Pons (tissue), 1 donor: ENCODE measurements at regions not wholly inside any gene's neighbourhood (a gene's known extent, or its start where the extent isn't known, plus 50 kb on each side); places are given as distances from the start of the nearest gene placed in this dataset.
A peak's percentile ranks its signal among the peaks of the same experiment; 100 is the strongest.

ENCODE experiments used
- DNase-seq: peaks from one replicate; pipeline ENCODE4 v3.0.0-alpha.2; 2016; ENCODE audit warnings: low spot score

DNA sequence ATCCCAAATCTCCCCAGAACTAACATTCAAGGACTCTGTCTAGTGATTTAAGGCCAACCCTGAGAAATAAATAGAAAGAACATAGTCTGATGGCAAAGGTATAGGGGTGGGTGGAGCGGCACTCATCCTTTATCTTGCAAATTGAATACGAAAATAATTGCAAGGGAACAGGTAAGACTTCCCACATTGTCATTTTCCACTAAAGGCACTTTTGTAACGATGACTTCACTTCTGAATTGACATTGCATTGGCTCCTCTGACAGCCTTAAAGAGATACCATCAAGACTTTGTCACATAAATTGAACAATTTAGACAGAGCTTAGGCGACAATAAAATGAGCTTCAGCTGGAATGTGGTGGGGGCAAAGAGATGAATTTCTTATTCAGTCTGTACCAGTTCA lies 75.3 kb upstream of the PLCL2 start:
- DNase-seq = no peak

DNA sequence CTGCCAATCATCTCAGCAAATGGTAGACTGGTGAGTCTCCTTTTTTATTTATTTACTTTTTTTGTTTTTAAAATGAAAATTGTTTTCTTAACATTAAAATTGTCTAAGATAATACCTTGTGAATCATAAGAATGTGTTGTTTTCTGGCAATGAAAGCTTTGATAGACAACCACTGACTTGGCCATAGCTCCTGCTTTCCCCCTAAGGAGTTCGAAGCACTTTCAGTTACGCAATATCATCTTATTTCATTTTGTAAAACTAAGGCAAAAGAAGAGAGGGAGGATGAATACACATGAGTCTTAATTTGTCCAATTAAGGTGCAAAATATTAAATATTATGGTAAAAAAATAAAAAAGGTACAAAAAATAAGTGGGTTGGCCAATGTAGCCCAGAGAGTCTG lies 74.8 kb upstream of the PLCL2 start:
- no peak for DNase-seq

DNA sequence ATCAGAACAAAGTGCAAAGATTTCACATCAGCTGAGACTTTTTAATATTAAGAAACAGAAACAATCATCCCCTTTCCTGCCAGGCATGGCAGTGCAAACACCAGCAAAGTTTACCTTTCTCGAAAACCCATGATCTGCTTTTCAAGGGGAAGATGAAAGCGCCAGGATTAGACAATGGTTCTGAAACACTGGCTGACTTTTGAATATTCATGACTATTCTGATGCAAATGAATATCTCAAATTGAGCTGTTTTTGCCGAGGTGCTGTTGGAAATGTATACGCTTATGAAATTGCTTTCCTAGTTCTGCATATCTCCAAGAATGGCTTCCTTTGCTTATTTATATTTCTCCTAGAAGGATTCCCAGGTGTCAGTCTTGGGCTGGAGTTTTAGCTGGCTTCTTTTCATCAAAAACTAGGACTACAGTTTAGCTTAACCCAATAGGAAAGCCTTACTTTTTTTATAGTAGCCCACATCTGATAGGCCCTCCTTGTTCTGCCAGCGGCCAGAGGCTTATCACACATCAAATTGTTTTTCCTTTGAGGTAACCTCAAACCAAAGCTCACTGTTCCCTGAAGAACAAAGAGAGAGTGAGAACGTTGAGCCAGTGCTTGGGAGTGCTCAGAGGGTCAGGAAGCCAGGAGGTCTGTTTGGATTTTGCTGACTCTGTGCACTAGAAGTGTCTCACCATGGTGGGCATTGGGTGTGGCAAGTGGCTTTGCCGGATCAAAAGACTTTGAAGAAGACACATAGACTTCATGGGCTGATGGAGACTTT lies 74.0 kb upstream of the PLCL2 start:
- no peak for DNase-seq

DNA sequence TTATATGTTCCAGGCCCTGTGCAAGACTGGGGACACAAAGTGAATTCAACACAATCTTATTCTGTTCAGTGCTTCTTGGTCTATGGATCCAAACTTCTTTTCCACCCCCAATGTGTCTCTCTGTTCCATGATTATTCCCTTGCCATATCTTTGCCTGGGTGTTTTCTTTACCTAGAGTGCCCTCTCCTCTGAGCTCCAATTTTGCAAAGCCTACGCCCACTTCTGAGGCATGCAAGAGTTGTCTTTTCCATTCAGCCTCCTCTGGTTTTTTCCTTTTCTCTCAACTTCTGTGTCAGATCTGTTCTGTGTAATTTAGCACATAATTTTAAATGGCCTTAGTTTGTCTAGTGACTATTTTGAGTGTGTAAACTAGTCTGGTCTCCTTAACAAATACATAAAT lies 72.8 kb upstream of the PLCL2 start:
- no peak for DNase-seq

DNA sequence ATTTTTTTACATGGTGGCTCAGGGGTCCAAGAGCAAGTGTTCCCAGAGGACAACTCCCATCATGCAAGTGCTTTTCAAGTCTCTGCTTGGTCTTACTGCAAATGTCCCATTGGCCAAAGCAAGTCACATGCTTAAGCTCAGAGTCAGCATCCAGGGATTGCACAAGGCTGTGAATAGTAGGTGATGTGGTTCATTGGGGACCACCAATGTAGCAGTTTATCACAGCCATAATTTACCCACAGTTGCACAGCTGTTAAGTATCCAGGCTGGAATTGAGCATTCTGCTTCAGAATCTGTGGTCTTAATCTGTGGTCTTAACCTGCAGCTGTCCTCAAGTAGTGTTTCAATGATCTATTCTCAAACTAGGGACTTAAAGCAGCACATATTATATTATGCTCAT lies 71.4 kb upstream of the PLCL2 start:
- no peak for DNase-seq

DNA sequence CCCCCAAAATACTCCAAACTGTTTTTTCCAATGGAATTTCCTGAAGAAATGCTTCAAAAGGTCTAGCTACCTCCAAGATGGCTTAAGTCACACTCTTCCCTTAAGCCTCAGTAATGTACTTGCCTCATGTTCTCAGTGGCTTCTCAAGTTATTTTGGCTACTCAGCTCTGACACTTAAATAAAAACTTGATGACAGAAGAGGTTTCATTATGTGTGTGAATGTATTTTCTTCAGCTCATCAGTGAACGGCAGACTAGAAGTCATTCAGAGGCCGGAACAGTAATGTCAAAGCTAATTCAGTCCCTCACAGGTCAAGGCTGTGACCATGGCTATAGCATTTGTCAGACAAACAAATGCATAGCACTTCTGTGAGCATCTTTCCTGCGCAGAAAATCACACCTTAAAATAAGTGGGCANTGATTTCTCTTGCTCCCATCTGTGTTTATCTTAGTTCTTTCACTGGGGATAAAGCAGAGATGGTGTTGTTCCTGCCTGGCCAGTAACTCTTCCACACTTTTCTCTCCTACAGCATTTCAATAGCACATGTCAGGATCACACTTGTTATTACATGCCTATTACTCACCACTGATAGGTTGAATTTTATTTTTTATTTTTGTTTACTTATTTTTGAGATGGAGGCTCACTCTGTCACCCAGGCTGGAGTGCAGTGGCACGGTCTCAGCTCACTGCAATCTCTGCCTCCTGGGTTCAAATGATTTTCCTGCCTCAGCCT lies 68.5 kb upstream of the PLCL2 start:
- DNase-seq = peak; percentile 74

DNA sequence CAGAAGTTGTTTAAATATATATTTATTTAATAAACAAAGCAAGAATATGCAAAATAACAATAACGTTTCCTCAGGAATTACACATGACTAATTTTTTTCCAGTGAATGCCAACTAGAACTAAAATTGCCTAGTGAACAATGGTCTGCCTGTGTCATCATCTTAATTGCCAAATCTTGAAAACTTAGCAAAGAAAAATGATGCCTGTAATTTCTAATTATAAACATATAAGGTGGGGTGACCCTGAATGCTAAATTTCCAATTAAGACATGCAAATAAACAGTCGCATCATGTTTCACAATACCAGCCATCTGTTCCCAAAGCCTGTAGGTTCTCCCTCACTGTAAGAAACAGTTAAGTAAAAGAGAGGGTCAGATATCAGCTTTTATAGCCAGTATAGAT lies 67.6 kb upstream of the PLCL2 start:
- no peak for DNase-seq

DNA sequence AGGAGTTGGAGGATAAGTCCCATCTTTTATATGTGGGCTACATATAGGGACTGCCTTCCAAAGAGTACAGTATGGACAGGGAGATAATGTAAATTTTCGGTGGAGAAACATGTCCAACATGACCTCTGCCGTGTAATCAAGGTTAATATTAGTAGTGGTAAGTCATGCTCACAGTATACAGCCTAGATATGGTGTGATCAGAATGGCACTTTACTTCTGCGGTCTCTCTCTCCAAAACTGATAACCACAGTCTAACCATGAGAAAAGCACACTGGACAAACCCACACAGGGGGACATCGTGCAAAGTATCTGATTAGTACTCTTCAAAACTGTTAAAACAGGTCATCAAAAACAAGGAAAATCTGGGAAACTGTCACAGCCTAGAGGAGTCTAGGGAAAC lies 66.6 kb upstream of the PLCL2 start:
- no peak for DNase-seq

DNA sequence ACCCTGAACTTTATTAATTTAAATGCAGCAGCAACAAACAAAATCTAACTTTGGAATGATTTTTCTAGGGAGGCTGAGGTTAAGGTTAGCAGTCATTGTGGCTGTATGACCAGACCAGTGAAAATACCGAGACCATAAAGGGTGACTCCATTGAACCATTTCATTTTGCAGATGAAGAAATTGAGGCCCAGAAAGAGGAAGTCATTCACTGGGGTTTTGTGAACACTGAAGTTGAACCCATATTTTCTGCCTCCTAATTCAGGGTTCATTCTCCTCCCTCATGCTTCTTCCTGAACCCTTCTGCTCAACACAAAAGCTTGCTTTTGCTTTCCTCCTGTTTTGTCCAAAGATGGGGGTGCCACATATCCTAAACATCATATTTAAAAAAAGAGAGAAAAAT lies 65.8 kb upstream of the PLCL2 start:
- DNase-seq = no peak

DNA sequence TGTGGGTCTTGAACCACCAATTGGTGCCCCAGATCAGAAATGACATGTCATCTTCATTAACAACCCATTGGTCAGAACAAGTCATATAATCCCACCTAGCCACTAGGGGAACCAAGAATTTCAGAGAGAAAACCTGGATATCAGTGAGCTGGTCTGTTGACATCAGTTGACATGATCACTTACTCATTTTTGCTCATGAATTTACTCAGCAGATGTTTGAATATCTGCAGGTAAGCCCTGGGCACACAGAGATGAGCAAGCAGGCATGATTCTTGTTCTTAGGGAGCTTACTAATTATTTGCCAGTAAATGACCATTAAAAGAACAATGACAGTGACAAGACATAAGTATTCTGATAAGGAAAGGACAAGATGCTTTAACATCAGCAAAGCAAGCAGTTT lies 64.3 kb upstream of the PLCL2 start:
- DNase-seq = no peak

DNA sequence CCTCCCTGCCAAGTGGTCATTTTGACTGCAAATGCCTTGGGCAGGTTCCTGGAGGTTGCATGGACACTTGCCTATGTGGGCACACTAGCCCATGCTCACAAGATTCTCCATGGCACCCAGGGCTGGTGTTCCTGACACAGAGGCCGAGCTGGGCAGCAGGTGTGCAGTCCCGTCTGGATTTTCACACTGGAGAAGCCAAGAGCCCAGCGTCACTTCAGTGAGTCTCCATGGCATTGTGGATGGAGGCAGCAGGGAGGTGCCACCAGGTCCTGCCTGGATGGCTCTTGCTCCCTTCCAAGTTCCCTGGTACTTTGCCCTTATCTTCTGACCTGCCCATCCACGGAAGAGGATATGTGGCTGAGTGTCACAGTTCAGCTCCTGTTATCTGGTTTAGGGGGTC lies 63.7 kb upstream of the PLCL2 start:
- DNase-seq = no peak

DNA sequence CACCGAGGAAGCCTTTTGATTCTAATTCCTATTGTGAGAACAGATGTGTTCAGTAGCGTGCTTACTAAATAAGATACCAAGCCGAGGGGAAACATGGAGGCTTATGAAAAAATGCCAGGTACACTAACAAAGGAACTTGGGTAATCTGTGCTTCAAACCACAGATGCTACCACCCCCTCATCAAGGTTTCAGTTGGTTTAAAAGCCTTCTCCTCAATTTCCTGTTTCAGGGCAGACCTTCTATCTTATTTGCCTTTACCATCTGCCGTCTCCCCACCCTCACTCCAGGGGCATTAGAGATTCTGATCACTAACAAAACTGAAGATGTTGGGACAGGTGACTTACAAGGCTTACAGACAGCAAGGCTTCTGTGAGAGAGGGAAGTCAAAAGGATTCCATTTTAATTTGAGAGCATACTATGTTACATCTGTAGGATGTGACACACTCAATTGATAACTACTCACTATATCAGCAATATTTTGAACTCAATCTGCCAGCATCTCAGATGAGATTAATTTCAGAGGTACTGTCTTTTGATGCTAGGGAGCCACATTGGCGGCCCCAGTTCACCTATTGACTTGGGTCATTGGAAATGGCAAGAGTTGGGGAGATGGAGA lies 60.6 kb upstream of the PLCL2 start:
- no peak for DNase-seq

DNA sequence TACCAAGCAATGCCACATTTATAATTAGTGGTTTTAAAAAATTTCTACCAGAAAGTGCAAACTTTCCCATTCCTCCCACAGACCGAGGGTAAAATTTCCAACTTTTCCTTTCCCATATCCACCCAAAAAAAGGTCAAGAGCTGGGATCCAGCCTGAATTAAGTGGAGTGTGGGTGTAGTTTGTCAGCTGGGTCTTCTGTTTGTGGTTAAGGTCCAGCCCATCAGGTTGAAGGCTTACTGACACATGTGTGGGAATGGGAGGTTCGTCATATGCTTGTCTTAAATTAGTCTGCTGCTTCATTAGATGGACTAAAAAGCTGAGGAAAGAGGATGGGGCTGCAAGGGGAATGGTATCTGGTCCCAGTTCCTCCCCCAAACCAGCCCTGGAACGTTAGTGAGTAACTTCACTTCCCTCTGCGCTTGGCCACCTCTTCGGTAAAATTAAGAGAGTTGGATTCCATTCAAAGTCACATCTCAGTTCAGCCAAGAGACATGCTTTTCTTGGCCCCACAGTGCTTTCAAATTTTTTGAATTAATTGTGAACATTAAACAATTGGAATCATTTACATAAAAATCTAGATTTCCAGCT lies 59.0 kb upstream of the PLCL2 start:
- DNase-seq = no peak

DNA sequence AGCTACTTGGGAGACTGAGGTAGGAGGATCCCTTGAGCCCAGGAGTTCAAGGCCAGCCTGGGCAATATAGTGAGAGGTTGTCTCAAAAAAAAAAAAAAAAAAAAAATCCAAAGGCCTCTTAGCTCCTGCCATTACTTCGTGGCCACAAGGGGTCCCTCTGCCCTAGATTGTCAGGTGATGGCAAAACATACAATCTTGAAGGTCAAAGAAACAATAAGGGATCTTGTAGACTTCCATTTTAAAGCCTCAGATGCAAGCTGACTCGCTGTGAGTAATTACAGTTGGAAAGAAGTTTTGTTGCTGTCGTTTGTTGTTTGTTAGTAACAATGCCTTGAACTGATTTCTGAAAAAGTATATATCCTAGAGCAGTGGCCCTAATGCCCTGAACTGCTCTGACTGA lies 55.9 kb upstream of the PLCL2 start:
- DNase-seq = no peak

DNA sequence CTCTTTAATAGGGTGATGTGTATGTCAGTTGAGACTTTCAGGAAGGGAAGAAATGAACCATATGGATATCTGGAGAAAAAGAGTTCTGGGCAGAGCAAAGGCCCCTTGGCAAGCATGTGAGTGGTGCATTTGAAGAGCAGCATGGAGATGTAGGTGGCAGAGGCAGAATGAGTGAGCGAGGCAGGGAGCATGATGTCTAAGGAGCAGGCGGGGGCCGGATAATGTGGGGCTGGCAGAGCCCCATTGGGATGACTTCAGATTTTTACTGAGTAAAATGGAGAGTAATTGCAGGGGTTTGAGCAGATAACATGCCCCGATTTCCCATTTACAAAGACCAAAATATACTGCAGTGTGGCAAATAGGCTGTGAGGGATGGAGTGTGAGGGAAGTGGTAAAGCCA lies 52.9 kb upstream of the PLCL2 start:
- DNase-seq = no peak

DNA sequence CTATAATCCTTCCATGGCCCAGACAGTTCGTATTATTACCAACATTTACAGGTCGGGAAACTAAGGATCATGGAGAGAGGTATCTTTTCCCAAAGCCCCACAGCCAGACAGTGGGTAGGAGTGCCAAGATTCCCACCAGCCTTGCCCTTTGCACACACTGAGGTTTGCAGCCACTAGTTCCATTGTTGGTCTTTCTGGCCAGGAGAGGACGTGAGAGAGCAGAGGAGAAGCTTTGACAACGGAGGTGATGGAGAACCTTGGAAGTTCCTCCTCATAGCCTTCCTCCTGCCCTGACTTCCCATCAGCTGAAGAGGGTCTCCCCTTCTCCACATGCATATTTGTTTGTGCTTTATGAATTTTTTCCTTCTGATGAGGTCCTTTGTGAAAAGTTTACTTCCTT lies 50.5 kb upstream of the PLCL2 start:
- no peak for DNase-seq

DNA sequence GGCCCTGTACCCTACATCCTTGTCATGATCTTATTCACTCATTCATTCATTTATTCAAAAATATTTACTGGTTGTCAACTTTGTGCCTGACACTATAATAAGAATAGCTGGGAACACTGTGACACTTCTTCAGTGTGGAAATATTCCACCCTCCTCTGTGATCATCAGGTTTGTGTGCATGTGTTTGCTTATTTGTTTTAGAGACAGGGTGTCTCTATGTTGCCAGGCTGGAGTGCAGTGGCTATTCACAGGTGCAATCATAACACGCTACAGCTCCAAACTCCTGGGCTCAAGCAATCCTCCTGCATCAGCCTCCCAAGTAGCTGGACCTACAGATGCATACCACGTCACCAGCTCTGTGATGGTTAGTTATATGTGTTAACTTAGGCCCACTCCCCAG lies 50.0 kb upstream of the PLCL2 start:
- no peak for DNase-seq
